WTC11 (cell line): ENCODE measurements at regions not wholly inside any gene's neighbourhood (a gene's known extent, or its start where the extent isn't known, plus 50 kb on each side); places are given as distances from the start of the nearest gene placed in this dataset.

ENCODE experiments used
- ATAC-seq: fragments of 200-7000 bp; cut with Tn5 transposase; 2 replicates; pipeline ENCODE4 v1.10.0; 2021; ENCODE audit warnings: mild to moderate bottlenecking, moderate library complexity
- CTCF ChIA-PET: fragments of 300-600 bp; sonication (Branson Sonifier 250); formaldehyde crosslinking; loops from one replicate; lab custom pipeline; 2021; ENCODE audit warnings: antibody characterized with exemption; lab: Charles Lee
- POLR2A ChIA-PET: fragments of 350-600 bp; sonication (Branson Sonifier 250); formaldehyde crosslinking; loops from one replicate; lab custom pipeline; 2021; ENCODE audit warnings: antibody characterized with exemption; lab: Charles Lee
- DNase-seq: peaks from one replicate; pipeline ENCODE4 v3.0.0; 2021; ENCODE audit warnings: low spot score
- H3K27ac Mint-ChIP-seq: 2 replicates; pipeline ENCODE4 v1.8.0; 2021; ENCODE audit warnings: mixed read lengths
- H3K27me3 Mint-ChIP-seq: 2 replicates; pipeline ENCODE4 v1.8.0; 2021; ENCODE audit warnings: low read depth, mild to moderate bottlenecking, moderate library complexity, mixed read lengths
- H3K36me3 Mint-ChIP-seq: 2 replicates; pipeline ENCODE4 v1.8.0; 2021; ENCODE audit warnings: mixed read lengths
- H3K4me1 Mint-ChIP-seq: 2 replicates; pipeline ENCODE4 v1.8.0; 2022; ENCODE audit warnings: mixed read lengths
- H3K4me3 Mint-ChIP-seq: 2 replicates; pipeline ENCODE4 v1.8.0; 2021; ENCODE audit warnings: mild to moderate bottlenecking, moderate library complexity, mixed read lengths
- H3K9me3 Mint-ChIP-seq: 2 replicates; pipeline ENCODE4 v1.8.0; 2021; ENCODE audit warnings: mixed read lengths
- CBFB ChIP-seq: sonication (generic); formaldehyde crosslinking; IDR thresholded peaks from 2 replicates; pipeline ENCODE4 v1.8.1; 2022; ENCODE audit warnings: mild to moderate bottlenecking, low read depth, missing genetic modification reagents
- CREB1 ChIP-seq: sonication (generic); formaldehyde crosslinking; IDR thresholded peaks from 2 replicates; pipeline ENCODE4 v1.8.0; 2023; ENCODE audit warnings: mild to moderate bottlenecking, missing genetic modification reagents
- ESRRA ChIP-seq: sonication (generic); formaldehyde crosslinking; IDR thresholded peaks from 2 replicates; pipeline ENCODE4 v1.8.1; 2022; ENCODE audit warnings: mild to moderate bottlenecking, missing genetic modification reagents, borderline replicate concordance
- FOXK1 ChIP-seq: sonication (generic); formaldehyde crosslinking; IDR thresholded peaks from 2 replicates; pipeline ENCODE4 v1.8.0; 2022; ENCODE audit warnings: mild to moderate bottlenecking, moderate library complexity, missing genetic modification reagents
- FOXP1 ChIP-seq: sonication (generic); formaldehyde crosslinking; IDR thresholded peaks from 2 replicates; pipeline ENCODE4 v1.8.0; 2022; ENCODE audit warnings: missing genetic modification reagents, mild to moderate bottlenecking, moderate library complexity, borderline replicate concordance
- GRHL2 ChIP-seq: fragments of 250-450 bp; sonication (Bioruptor Pico); IDR thresholded peaks from 2 replicates; pipeline ENCODE4 v1.8.0; 2022; ENCODE audit warnings: mild to moderate bottlenecking, moderate library complexity; ENCODE audit not compliant: insufficient replicate concordance, severe bottlenecking
- HMGA2 ChIP-seq: fragments of 250-450 bp; sonication (Bioruptor Pico); IDR thresholded peaks from 2 replicates; pipeline ENCODE4 v1.4.0; 2021; ENCODE audit warnings: mild to moderate bottlenecking, moderate library complexity
- JAZF1 ChIP-seq: fragments of 250-450 bp; sonication (Bioruptor Pico); IDR thresholded peaks from 2 replicates; pipeline ENCODE4 v1.9.0; 2021; ENCODE audit warnings: moderate library complexity, mild to moderate bottlenecking, inconsistent platforms
- KAT7 ChIP-seq: sonication (generic); formaldehyde crosslinking; IDR thresholded peaks from 2 replicates; pipeline ENCODE4 v1.8.1; 2023; ENCODE audit warnings: missing genetic modification reagents, mild to moderate bottlenecking, borderline replicate concordance
- MYBL2 ChIP-seq: sonication (generic); formaldehyde crosslinking; IDR thresholded peaks from 2 replicates; pipeline ENCODE4 v1.8.1; 2023; ENCODE audit warnings: mild to moderate bottlenecking, moderate library complexity, missing genetic modification reagents
- NFE2L1 ChIP-seq: sonication (generic); formaldehyde crosslinking; IDR thresholded peaks from 2 replicates; pipeline ENCODE4 v1.8.1; 2023; ENCODE audit warnings: missing genetic modification reagents
- NR3C1 ChIP-seq: sonication (generic); formaldehyde crosslinking; conservative IDR thresholded peaks from 2 replicates; pipeline ENCODE4 v1.8.1; 2023; ENCODE audit warnings: low read depth, mild to moderate bottlenecking, missing genetic modification reagents
- RELA ChIP-seq: sonication (generic); formaldehyde crosslinking; IDR thresholded peaks from 2 replicates; pipeline ENCODE4 v1.8.1; 2022; ENCODE audit warnings: missing genetic modification reagents, mild to moderate bottlenecking, borderline replicate concordance
- SP1 ChIP-seq: sonication (generic); formaldehyde crosslinking; conservative IDR thresholded peaks from 2 replicates; pipeline ENCODE4 v1.8.1; 2022; ENCODE audit warnings: missing genetic modification reagents
- TEAD4 ChIP-seq: sonication (generic); formaldehyde crosslinking; IDR thresholded peaks from 2 replicates; pipeline ENCODE4 v1.8.0; 2022; ENCODE audit warnings: mild to moderate bottlenecking, missing genetic modification reagents
- ZNF121 ChIP-seq: sonication (generic); formaldehyde crosslinking; IDR thresholded peaks from 2 replicates; pipeline ENCODE4 v1.8.0; 2023; ENCODE audit warnings: missing genetic modification reagents
- ZNF219 ChIP-seq: sonication (generic); formaldehyde crosslinking; IDR thresholded peaks from 2 replicates; pipeline ENCODE4 v1.8.0; 2023; ENCODE audit warnings: missing genetic modification reagents, mild to moderate bottlenecking, borderline replicate concordance
- ZNF263 ChIP-seq: sonication (generic); formaldehyde crosslinking; IDR thresholded peaks from 2 replicates; pipeline ENCODE4 v1.8.1; 2022; ENCODE audit warnings: low read depth, mild to moderate bottlenecking, moderate library complexity, missing genetic modification reagents
- ZNF671 ChIP-seq: fragments of 250-450 bp; sonication (Bioruptor Pico); IDR thresholded peaks from 2 replicates; pipeline ENCODE4 v1.8.0; 2021; ENCODE audit warnings: mild to moderate bottlenecking
- TF ChIP-seq, protein P1 (sequence below): fragments of 250-450 bp; sonication (Bioruptor Pico); IDR thresholded peaks from 2 replicates; pipeline ENCODE4 v1.9.0; 2021; ENCODE audit warnings: mild to moderate bottlenecking
- TF ChIP-seq, protein P2 (sequence below): sonication (generic); formaldehyde crosslinking; IDR thresholded peaks from 2 replicates; pipeline ENCODE4 v1.8.1; 2023; ENCODE audit warnings: mild to moderate bottlenecking, moderate library complexity, missing genetic modification reagents
- TF ChIP-seq, protein P3 (sequence below): sonication (generic); formaldehyde crosslinking; IDR thresholded peaks from 2 replicates; pipeline ENCODE4 v1.8.1; 2022; ENCODE audit warnings: mild to moderate bottlenecking, moderate library complexity, missing genetic modification reagents
- TF ChIP-seq, protein P4 (sequence below): sonication (generic); formaldehyde crosslinking; IDR thresholded peaks from 2 replicates; pipeline ENCODE4 v1.8.0; 2022; ENCODE audit warnings: mild to moderate bottlenecking, missing genetic modification reagents
- TF ChIP-seq, protein P5 (sequence below): sonication (generic); formaldehyde crosslinking; IDR thresholded peaks from 2 replicates; pipeline ENCODE4 v1.8.0; 2022; ENCODE audit warnings: mild to moderate bottlenecking, missing genetic modification reagents
- TF ChIP-seq, protein P6 (sequence below): fragments of 250-450 bp; sonication (Bioruptor Pico); conservative IDR thresholded peaks from 2 replicates; pipeline ENCODE4 v1.9.0; 2021; ENCODE audit warnings: mild to moderate bottlenecking
- TF ChIP-seq, protein P7 (sequence below): sonication (generic); formaldehyde crosslinking; IDR thresholded peaks from 2 replicates; pipeline ENCODE4 v1.8.0; 2022; ENCODE audit warnings: mild to moderate bottlenecking, missing genetic modification reagents

DNA sequence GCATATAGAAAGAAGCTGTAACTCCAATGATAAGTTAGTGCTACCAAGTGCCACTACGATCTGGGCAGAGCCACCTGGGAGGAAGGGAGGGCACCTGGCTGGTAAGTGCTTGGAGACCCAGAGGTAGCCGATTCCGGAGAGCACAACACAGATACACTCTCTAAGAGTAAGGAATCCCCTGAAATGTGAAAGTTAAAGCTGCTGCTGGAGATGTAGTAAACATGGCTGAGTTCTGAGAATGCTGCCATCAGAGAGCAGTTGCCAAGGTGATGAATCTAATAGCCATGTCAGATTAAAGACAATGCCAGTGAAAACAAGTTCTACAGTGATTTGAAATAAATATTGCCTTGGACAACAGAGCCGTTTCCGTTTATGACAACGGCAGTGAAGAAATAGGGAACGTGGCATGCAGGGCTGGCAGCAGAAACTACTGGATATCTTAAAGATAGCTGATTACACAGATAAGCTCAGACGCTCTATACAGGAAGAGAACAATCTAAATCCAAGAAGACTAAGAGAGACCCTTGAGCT lies 561.2 kb upstream of the C9orf72 start (continued):
- TF ChIP-seq ESRRA (CRISPR knock-in tag): no peak
- TF ChIP-seq, protein P1, sequence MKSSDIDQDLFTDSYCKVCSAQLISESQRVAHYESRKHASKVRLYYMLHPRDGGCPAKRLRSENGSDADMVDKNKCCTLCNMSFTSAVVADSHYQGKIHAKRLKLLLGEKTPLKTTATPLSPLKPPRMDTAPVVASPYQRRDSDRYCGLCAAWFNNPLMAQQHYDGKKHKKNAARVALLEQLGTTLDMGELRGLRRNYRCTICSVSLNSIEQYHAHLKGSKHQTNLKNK (CRISPR knock-in tag): no peak
- no peak for TF ChIP-seq FOXP1 (CRISPR knock-in tag)

DNA sequence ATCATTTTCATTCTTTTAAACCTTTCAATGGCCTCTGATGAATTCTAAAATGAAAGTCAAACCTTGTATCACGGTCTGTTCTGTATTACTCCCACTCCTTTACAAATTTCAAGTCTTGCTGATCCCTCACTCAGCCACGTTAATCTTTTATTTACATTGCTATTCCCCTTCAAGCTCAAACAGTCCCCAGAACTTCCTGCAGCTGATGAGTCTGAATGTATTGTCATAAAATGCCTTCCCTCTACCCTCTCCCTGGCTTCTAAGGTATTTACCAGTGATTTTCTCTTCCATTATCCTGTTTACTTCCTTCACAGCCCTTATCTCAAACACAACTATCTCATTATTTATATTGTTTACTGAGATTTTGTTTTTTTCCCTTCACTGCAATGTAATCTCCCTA lies 562.3 kb upstream of the C9orf72 start:
- POLR2A ChIA-PET: no interaction called here
- H3K36me3 Mint-ChIP-seq: no peaks in the 10 kb centered on the region
- peak; percentile 63; the same call in 1 of the 2 replicates for ATAC-seq
- H3K27ac Mint-ChIP-seq: no peak overlapping the region
- TF ChIP-seq FOXK1 (CRISPR knock-in tag) (no peak), ZNF121 (CRISPR knock-in tag) (no peak), MYBL2 (CRISPR knock-in tag) (no peak), CBFB (CRISPR knock-in tag) (no peak), JAZF1 (CRISPR knock-in tag) (no peak), KAT7 (no peak), RELA (CRISPR knock-in tag) (no peak), SP1 (CRISPR knock-in tag) (no peak), ZNF219 (CRISPR knock-in tag) (no peak), ZNF263 (CRISPR knock-in tag) (no peak)
- TF ChIP-seq, protein P2, sequence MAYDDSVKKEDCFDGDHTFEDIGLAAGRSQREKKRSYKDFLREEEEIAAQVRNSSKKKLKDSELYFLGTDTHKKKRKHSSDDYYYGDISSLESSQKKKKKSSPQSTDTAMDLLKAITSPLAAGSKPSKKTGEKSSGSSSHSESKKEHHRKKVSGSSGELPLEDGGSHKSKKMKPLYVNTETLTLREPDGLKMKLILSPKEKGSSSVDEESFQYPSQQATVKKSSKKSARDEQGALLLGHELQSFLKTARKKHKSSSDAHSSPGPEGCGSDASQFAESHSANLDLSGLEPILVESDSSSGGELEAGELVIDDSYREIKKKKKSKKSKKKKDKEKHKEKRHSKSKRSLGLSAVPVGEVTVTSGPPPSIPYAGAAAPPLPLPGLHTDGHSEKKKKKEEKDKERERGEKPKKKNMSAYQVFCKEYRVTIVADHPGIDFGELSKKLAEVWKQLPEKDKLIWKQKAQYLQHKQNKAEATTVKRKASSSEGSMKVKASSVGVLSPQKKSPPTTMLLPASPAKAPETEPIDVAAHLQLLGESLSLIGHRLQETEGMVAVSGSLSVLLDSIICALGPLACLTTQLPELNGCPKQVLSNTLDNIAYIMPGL (CRISPR knock-in tag): no peak
- TF ChIP-seq, protein P3, sequence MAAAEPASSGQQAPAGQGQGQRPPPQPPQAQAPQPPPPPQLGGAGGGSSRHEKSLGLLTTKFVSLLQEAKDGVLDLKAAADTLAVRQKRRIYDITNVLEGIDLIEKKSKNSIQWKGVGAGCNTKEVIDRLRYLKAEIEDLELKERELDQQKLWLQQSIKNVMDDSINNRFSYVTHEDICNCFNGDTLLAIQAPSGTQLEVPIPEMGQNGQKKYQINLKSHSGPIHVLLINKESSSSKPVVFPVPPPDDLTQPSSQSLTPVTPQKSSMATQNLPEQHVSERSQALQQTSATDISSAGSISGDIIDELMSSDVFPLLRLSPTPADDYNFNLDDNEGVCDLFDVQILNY (CRISPR knock-in tag): no peak
- TF ChIP-seq, protein P4, sequence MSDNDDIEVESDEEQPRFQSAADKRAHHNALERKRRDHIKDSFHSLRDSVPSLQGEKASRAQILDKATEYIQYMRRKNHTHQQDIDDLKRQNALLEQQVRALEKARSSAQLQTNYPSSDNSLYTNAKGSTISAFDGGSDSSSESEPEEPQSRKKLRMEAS: no peak
- TF ChIP-seq, all 79 proteins: peak for 0
- Mint-ChIP-seq H3K4me3 (no peak overlapping the region), H3K27me3 (no peaks in the 10 kb centered on the region), H3K4me1 (peaks cover 7% of the 10 kb centered on the region; the same call in 1 of the 2 replicates), H3K9me3 (no peaks in the 10 kb centered on the region)
- CTCF ChIA-PET: no interaction called here
- DNase-seq: no peak

DNA sequence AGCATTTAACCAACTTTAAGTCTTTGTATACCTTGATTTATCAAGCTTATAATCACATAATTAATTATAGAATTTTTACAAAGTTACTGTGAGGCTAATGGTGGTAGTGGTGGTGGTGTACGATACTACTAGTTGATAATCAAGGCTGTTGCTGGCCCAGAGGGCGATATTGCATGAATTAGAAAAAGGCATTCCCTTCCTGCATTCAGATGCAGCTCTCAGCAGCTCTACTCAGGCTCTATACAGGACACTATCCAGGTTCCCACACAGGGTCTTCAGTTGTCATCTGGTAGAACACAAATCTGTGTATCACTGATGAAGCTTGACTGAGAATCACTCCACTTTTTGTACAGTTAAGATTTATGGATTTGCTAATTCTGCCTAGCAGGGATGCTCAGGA lies 562.8 kb upstream of the C9orf72 start:
- H3K27me3 Mint-ChIP-seq: no peaks in the 10 kb centered on the region
- ChIA-PET CTCF (no interaction called here), POLR2A (no interaction called here)
- DNase-seq: no peak
- no peaks in the 10 kb centered on the region for H3K9me3 Mint-ChIP-seq
- ATAC-seq: peak; percentile 74
- H3K4me1 Mint-ChIP-seq: peaks cover 7% of the 10 kb centered on the region; the same call in 1 of the 2 replicates
- H3K27ac Mint-ChIP-seq: peak overlapping the region; percentile 26; the same call in 1 of the 2 replicates
- H3K4me3 Mint-ChIP-seq: no peak overlapping the region
- no peaks in the 10 kb centered on the region for H3K36me3 Mint-ChIP-seq
- TF ChIP-seq ZNF671 (CRISPR knock-in tag) (no peak), NR3C1 (CRISPR knock-in tag) (no peak), TEAD4 (CRISPR knock-in tag) (no peak), CBFB (CRISPR knock-in tag) (no peak), NFE2L1 (no peak), GRHL2 (CRISPR knock-in tag) (no peak), HMGA2 (CRISPR knock-in tag) (no peak), CREB1 (CRISPR knock-in tag) (no peak), SP1 (CRISPR knock-in tag) (no peak), ESRRA (CRISPR knock-in tag) (no peak)
- TF ChIP-seq, protein P5, sequence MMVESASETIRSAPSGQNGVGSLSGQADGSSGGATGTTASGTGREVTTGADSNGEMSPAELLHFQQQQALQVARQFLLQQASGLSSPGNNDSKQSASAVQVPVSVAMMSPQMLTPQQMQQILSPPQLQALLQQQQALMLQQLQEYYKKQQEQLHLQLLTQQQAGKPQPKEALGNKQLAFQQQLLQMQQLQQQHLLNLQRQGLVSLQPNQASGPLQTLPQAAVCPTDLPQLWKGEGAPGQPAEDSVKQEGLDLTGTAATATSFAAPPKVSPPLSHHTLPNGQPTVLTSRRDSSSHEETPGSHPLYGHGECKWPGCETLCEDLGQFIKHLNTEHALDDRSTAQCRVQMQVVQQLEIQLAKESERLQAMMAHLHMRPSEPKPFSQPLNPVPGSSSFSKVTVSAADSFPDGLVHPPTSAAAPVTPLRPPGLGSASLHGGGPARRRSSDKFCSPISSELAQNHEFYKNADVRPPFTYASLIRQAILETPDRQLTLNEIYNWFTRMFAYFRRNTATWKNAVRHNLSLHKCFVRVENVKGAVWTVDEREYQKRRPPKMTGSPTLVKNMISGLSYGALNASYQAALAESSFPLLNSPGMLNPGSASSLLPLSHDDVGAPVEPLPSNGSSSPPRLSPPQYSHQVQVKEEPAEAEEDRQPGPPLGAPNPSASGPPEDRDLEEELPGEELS (CRISPR knock-in tag): no peak
- TF ChIP-seq, protein P4: no peak
- TF ChIP-seq, protein P6, sequence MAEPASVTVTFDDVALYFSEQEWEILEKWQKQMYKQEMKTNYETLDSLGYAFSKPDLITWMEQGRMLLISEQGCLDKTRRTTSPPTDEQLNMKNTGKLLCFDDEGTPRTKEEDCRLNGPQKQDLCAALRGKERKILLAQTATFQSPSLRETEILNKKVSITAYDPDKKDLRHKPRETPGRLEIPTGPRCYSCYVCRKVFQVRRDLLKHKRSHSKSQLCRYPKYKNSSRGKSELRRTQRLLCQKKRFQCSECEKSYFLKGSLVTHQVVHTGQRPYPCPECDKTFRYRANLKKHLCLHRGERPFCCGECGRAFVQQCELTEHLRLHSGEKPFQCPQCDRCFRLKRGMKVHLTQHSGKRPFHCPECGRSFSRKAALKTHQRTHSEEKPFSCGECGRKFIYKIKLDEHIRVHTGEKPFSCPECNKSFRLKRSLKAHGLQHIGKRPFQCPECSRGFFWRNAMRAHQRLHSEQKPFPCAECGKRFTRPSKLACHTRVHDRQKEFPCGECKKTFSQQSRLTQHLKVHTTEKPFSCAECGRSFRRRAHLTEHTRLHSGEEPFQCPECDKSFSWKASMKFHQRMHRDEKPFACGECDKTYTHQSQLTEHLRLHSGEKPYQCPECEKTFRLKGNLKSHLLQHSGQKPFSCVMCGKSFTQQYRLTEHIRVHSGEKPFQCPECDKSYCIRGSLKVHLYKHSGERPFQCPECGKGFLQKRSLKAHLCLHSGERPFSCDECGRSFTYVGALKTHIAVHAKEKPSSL (CRISPR knock-in tag): no peak
- TF ChIP-seq, protein P7, sequence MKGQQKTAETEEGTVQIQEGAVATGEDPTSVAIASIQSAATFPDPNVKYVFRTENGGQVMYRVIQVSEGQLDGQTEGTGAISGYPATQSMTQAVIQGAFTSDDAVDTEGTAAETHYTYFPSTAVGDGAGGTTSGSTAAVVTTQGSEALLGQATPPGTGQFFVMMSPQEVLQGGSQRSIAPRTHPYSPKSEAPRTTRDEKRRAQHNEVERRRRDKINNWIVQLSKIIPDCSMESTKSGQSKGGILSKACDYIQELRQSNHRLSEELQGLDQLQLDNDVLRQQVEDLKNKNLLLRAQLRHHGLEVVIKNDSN (CRISPR knock-in tag): no peak
